Mesothelial cell of epicardium (in vitro differentiated cells): ENCODE measurements at regions not wholly inside any gene's neighbourhood (a gene's known extent, or its start where the extent isn't known, plus 50 kb on each side); places are given as distances from the start of the nearest gene placed in this dataset.

Experiments
- DNase-seq, 2 experiments: peaks; one replicate each; pipeline ENCODE4 v3.0.0; 2021; ENCODE audit warnings: low spot score in 2 of 2; ENCODE audit not compliant: unreplicated experiment in 2 of 2
- H3K27ac Mint-ChIP-seq: 2 replicates; pipeline ENCODE4 v1.8.0; 2021; ENCODE audit warnings: mixed read lengths
- H3K27me3 Mint-ChIP-seq: 2 replicates; pipeline ENCODE4 v1.8.0; 2021; ENCODE audit warnings: low read depth, mixed read lengths
- H3K36me3 Mint-ChIP-seq: 2 replicates; pipeline ENCODE4 v1.8.0; 2021; ENCODE audit warnings: mixed read lengths
- H3K4me1 Mint-ChIP-seq: 2 replicates; pipeline ENCODE4 v1.8.0; 2021; ENCODE audit warnings: mixed read lengths
- H3K4me3 Mint-ChIP-seq: 2 replicates; pipeline ENCODE4 v1.8.0; 2021; ENCODE audit warnings: mild to moderate bottlenecking, moderate library complexity, mixed read lengths
- H3K9me3 Mint-ChIP-seq: 2 replicates; pipeline ENCODE4 v1.8.0; 2021; ENCODE audit warnings: mixed read lengths
- CTCF ChIP-seq: fragments of 200-600 bp; sonication (generic); IDR thresholded peaks from one replicate; pipeline ENCODE4 v1.5.0; 2021; ENCODE audit warnings: antibody characterized with exemption; ENCODE audit not compliant: unreplicated experiment

- Mint-ChIP-seq H3K27me3 (no peaks in the 10 kb centered on the region), H3K36me3 (no peaks in the 10 kb centered on the region), H3K27ac (peak overlapping the region; percentile 86), H3K4me3 (no peak overlapping the region), H3K4me1 (peaks cover 35% of the 10 kb centered on the region), H3K9me3 (no peaks in the 10 kb centered on the region)
- DNase-seq, result no peak
- TF ChIP-seq CTCF, result no peak
Measured at GRCh38 chr10:78777867-78778266, 290.9 kb upstream of the ZMIZ1 start.

GRCh38 chr10:78778444-78779338 is 290.1 kb upstream of the ZMIZ1 start:
- Mint-ChIP-seq H3K27ac (no peak overlapping the region), H3K36me3 (no peaks in the 10 kb centered on the region), H3K27me3 (no peaks in the 10 kb centered on the region), H3K9me3 (peaks cover 4% of the 10 kb centered on the region), H3K4me3 (no peak overlapping the region), H3K4me1 (peaks cover 35% of the 10 kb centered on the region)
- DNase-seq, result no peak
- TF ChIP-seq CTCF, result no peak

GRCh38 chr10:78779339-78779955 is 289.3 kb upstream of the ZMIZ1 start:
- TF ChIP-seq CTCF, result no peak
- H3K27me3 Mint-ChIP-seq, result no peaks in the 10 kb centered on the region
- DNase-seq, result no peak
- no peak overlapping the region for H3K27ac Mint-ChIP-seq
- H3K4me1 Mint-ChIP-seq, result peaks cover 35% of the 10 kb centered on the region
- H3K9me3 Mint-ChIP-seq, result peaks cover 7% of the 10 kb centered on the region
- H3K4me3 Mint-ChIP-seq, result no peak overlapping the region
- H3K36me3 Mint-ChIP-seq, result no peaks in the 10 kb centered on the region

- Mint-ChIP-seq H3K27ac (no peak overlapping the region), H3K36me3 (no peaks in the 10 kb centered on the region), H3K9me3 (peaks cover 7% of the 10 kb centered on the region), H3K4me3 (no peak overlapping the region), H3K4me1 (peaks cover 30% of the 10 kb centered on the region), H3K27me3 (no peaks in the 10 kb centered on the region)
- TF ChIP-seq CTCF, result no peak
- DNase-seq, result no peak
Measured at GRCh38 chr10:78780551-78780961, 288.2 kb upstream of the ZMIZ1 start.

- DNase-seq, result no peak
- TF ChIP-seq CTCF, result no peak
- peaks cover 7% of the 10 kb centered on the region for H3K9me3 Mint-ChIP-seq
- H3K27ac Mint-ChIP-seq, result no peak overlapping the region
- H3K4me1 Mint-ChIP-seq, result peaks cover 27% of the 10 kb centered on the region
- no peak overlapping the region for H3K4me3 Mint-ChIP-seq
- no peaks in the 10 kb centered on the region for H3K27me3 Mint-ChIP-seq
- no peaks in the 10 kb centered on the region for H3K36me3 Mint-ChIP-seq
Measured at GRCh38 chr10:78781251-78781913, 287.4 kb upstream of the ZMIZ1 start.
